GM12878 (cell line): ENCODE measurements at regions not wholly inside any gene's neighbourhood (a gene's known extent, or its start where the extent isn't known, plus 50 kb on each side); places are given as distances from the start of the nearest gene placed in this dataset.

ENCODE experiments used
- ATAC-seq: fragments of 200-7000 bp; cut with Tn5 transposase; 3 replicates; pipeline ENCODE4 v1.9.1; 2020; ENCODE audit warnings: mild to moderate bottlenecking, moderate library complexity
- BruUV-seq: library from RNA; stranded (reverse); fragments of 400-500 nt; replicated peaks from 2 replicates; lab custom pipeline; 2021; lab: Mats Ljungman, UMichigan
- CTCF ChIA-PET: fragments of 300-600 bp; sonication (Branson Sonifier 250); formaldehyde crosslinking; extraction: SDS; loops from one replicate; lab custom pipeline; 2021; ENCODE audit warnings: inconsistent platforms; lab: Yijun Ruan, JAX
- POLR2A ChIA-PET: fragments of 350-600 bp; formaldehyde crosslinking; extraction: SDS; loops from one replicate; lab custom pipeline; 2021; ENCODE audit warnings: inconsistent platforms; lab: Charles Lee
- RAD21 ChIA-PET: fragments of 300-600 bp; sonication (Branson Sonifier 250); formaldehyde crosslinking; loops from one replicate; lab custom pipeline; 2023; ENCODE audit warnings: antibody characterized with exemption; ENCODE audit not compliant: unreplicated experiment; lab: Charles Lee
- SMC1A ChIA-PET: fragments of 300-600 bp; sonication (Branson Sonifier 250); formaldehyde crosslinking; loops from one replicate; lab custom pipeline; 2023; ENCODE audit not compliant: unreplicated experiment, uncharacterized antibody; lab: Charles Lee
- DNase-seq: peaks from one replicate; pipeline ENCODE4 v3.0.0-alpha.2; 2011; ENCODE audit warnings: low read depth, low spot score
- FAIRE-seq: peaks from 3 replicates; lab custom pipeline; 2011; peaks lifted over from hg19 to GRCh38; lab: Jason Lieb, UNC
- H2AFZ ChIP-seq: 2 replicates; pipeline ENCODE4 v1.6.0; 2011; ENCODE audit warnings: low read depth, low read length, control low read depth; ENCODE audit not compliant: control insufficient read depth
- H3K27ac ChIP-seq: 2 replicates; pipeline ENCODE4 v1.5.1; 2011; ENCODE audit warnings: control low read depth; ENCODE audit not compliant: control insufficient read depth, insufficient read depth
- H3K27me3 ChIP-seq, 2 experiments: replicated peaks in 1 of 2; 2 replicates each; pipeline versions ENCODE4 v1.6.0 to v1.6.1; 2011; ENCODE audit warnings: low read length in 1 of 2; ENCODE audit not compliant: control insufficient read depth in 2 of 2, insufficient read depth in 2 of 2
- H3K36me3 ChIP-seq, 2 experiments: 2 replicates each; pipeline ENCODE4 v1.5.1; 2011; ENCODE audit warnings: low read length in 1 of 2; ENCODE audit not compliant: control insufficient read depth in 2 of 2, insufficient read depth in 2 of 2
- H3K4me1 ChIP-seq: 2 replicates; pipeline ENCODE4 v1.6.1; 2011; ENCODE audit warnings: mild to moderate bottlenecking, low read length, moderate library complexity, mixed read lengths; ENCODE audit not compliant: control insufficient read depth, insufficient read depth
- H3K4me2 ChIP-seq: 2 replicates; pipeline ENCODE4 v1.6.0; 2011; ENCODE audit warnings: control low read depth; ENCODE audit not compliant: control insufficient read depth, insufficient read depth
- H3K4me3 ChIP-seq: fragments of 200-600 bp; sonication (generic); 2 replicates; pipeline ENCODE4 v1.5.1; 2016
- H3K79me2 ChIP-seq: 2 replicates; pipeline ENCODE4 v1.6.0; 2011; ENCODE audit warnings: low read length; ENCODE audit not compliant: control insufficient read depth, insufficient read depth
- H3K9ac ChIP-seq: 2 replicates; pipeline ENCODE4 v1.8.0; 2011; ENCODE audit warnings: low read length, control low read depth, mixed read lengths; ENCODE audit not compliant: control insufficient read depth, insufficient read depth
- H3K9me3 ChIP-seq: replicated peaks from 3 replicates; pipeline ENCODE4 v1.5.1; 2011; ENCODE audit warnings: mild to moderate bottlenecking, low read length; ENCODE audit not compliant: control insufficient read depth, insufficient read depth
- H4K20me1 ChIP-seq: 2 replicates; pipeline ENCODE4 v1.6.0; 2011; ENCODE audit not compliant: control insufficient read depth, insufficient read depth
- EZH2 ChIP-seq: IDR thresholded peaks from 2 replicates; pipeline ENCODE4 v1.6.1; 2012; ENCODE audit warnings: low read depth, mild to moderate bottlenecking, control low read depth, inconsistent platforms, low read length, borderline replicate concordance; ENCODE audit not compliant: control insufficient read depth
- HDGF ChIP-seq: fragments of 450-650 bp; IDR thresholded peaks from 2 replicates; pipeline ENCODE4 v1.6.1; 2016; ENCODE audit warnings: antibody characterized with exemption
- MTA3 ChIP-seq: IDR thresholded peaks from 2 replicates; pipeline ENCODE4 v1.6.1; 2012; ENCODE audit warnings: low read length, inconsistent platforms, borderline replicate concordance
- NR2C1 ChIP-seq: fragments of 450-650 bp; IDR thresholded peaks from 2 replicates; pipeline ENCODE4 v1.6.1; 2017; ENCODE audit warnings: antibody characterized with exemption, mild to moderate bottlenecking, moderate library complexity
- POLR2AphosphoS5 ChIP-seq: IDR thresholded peaks from 2 replicates; pipeline ENCODE4 v1.6.1; 2011; ENCODE audit warnings: mild to moderate bottlenecking, low read length, inconsistent platforms
- RAD21 ChIP-seq: IDR thresholded peaks from 2 replicates; pipeline ENCODE4 v1.6.1; 2011; ENCODE audit warnings: mild to moderate bottlenecking, low read depth, low read length, moderate library complexity; ENCODE audit not compliant: insufficient read depth
- RELA ChIP-seq: fragments of 450-650 bp; IDR thresholded peaks from 2 replicates; pipeline ENCODE4 v1.8.0; 2014; ENCODE audit warnings: borderline replicate concordance; ENCODE audit not compliant: partially characterized antibody
- SRF ChIP-seq, 2 experiments: IDR thresholded peaks; 2 replicates each; pipeline ENCODE4 v1.6.1; 2011; ENCODE audit warnings: low read depth in 2 of 2, low read length in 2 of 2, mild to moderate bottlenecking in 1 of 2, moderate library complexity in 1 of 2
- SUZ12 ChIP-seq: fragments of 200-600 bp; sonication (generic); IDR thresholded peaks from one replicate; pipeline ENCODE4 v1.6.1; 2018; ENCODE audit warnings: antibody characterized with exemption, mild to moderate bottlenecking; ENCODE audit not compliant: unreplicated experiment
- ZSCAN29 ChIP-seq: fragments of 450-650 bp; IDR thresholded peaks from 2 replicates; pipeline ENCODE4 v1.6.1; 2017; ENCODE audit warnings: mild to moderate bottlenecking, moderate library complexity
- WGBS: methylation state at CpG from one replicate; pipeline ENCODE4 v1.1.6; 2016; ENCODE audit warnings: low lambda C conversion rate; ENCODE audit not compliant: insufficient replicate concordance, insufficient coverage; ENCODE audit errors: missing lambda C conversion rate; 5-methylcytosine and 5-hydroxymethylcytosine counted together
- in situ Hi-C: fragments of 300-500 bp; cut with MboI; formaldehyde crosslinking; loops from 9 replicates; pipeline ENCODE4 v1.14.3; 2018; ENCODE audit warnings: mixed read lengths
- intact Hi-C: fragments of 100-400 bp; cut with micrococcal nuclease; formaldehyde crosslinking; loops from one replicate; pipeline ENCODE4 v1.14.2; 2022; ENCODE audit not compliant: unreplicated experiment
- TF ChIP-seq, protein P1 (sequence below): fragments of 450-650 bp; IDR thresholded peaks from 2 replicates; pipeline ENCODE4 v1.6.1; 2017; ENCODE audit warnings: mild to moderate bottlenecking, moderate library complexity
- TF ChIP-seq, protein P2 (sequence below): IDR thresholded peaks from 2 replicates; pipeline ENCODE4 v1.6.1; 2011; ENCODE audit warnings: borderline replicate concordance, low read depth, mild to moderate bottlenecking, moderate library complexity, mixed read lengths, low read length; ENCODE audit not compliant: insufficient read depth; ENCODE audit errors: extremely low read length
- TF ChIP-seq, protein P3 (sequence below): fragments of 450-650 bp; IDR thresholded peaks from 2 replicates; pipeline ENCODE4 v1.6.1; 2018; ENCODE audit warnings: borderline replicate concordance, mild to moderate bottlenecking; ENCODE audit not compliant: partially characterized antibody

DNA sequence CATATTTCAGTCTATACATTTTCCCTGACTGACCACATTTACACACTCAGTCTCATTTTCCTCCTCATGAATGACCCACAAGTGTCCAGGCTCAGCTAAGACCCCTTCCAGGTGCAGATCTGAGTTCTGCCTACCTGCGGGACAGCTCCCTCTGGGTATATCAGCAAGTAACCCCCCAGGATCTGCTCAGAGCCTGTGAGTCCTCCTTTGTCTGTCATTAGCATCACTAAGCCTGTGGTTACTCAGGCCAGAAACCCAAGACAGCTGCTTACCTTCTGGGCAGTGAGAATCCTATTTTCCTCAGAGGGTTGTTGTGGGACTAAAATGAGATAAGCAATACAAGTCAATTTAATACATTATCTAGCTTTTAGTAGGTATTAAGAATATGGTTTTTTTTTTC, 487.6 kb upstream of the BOD1L1 start (continued):
- TF ChIP-seq, protein P1, sequence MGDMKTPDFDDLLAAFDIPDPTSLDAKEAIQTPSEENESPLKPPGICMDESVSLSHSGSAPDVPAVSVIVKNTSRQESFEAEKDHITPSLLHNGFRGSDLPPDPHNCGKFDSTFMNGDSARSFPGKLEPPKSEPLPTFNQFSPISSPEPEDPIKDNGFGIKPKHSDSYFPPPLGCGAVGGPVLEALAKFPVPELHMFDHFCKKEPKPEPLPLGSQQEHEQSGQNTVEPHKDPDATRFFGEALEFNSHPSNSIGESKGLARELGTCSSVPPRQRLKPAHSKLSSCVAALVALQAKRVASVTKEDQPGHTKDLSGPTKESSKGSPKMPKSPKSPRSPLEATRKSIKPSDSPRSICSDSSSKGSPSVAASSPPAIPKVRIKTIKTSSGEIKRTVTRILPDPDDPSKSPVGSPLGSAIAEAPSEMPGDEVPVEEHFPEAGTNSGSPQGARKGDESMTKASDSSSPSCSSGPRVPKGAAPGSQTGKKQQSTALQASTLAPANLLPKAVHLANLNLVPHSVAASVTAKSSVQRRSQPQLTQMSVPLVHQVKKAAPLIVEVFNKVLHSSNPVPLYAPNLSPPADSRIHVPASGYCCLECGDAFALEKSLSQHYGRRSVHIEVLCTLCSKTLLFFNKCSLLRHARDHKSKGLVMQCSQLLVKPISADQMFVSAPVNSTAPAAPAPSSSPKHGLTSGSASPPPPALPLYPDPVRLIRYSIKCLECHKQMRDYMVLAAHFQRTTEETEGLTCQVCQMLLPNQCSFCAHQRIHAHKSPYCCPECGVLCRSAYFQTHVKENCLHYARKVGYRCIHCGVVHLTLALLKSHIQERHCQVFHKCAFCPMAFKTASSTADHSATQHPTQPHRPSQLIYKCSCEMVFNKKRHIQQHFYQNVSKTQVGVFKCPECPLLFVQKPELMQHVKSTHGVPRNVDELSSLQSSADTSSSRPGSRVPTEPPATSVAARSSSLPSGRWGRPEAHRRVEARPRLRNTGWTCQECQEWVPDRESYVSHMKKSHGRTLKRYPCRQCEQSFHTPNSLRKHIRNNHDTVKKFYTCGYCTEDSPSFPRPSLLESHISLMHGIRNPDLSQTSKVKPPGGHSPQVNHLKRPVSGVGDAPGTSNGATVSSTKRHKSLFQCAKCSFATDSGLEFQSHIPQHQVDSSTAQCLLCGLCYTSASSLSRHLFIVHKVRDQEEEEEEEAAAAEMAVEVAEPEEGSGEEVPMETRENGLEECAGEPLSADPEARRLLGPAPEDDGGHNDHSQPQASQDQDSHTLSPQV, result no peak
- TF ChIP-seq RAD21 (no peak), MTA3 (no peak), RELA (no peak), EZH2 (no peak)
- TF ChIP-seq, protein P2, sequence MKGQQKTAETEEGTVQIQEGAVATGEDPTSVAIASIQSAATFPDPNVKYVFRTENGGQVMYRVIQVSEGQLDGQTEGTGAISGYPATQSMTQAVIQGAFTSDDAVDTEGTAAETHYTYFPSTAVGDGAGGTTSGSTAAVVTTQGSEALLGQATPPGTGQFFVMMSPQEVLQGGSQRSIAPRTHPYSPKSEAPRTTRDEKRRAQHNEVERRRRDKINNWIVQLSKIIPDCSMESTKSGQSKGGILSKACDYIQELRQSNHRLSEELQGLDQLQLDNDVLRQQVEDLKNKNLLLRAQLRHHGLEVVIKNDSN, result no peak

DNA sequence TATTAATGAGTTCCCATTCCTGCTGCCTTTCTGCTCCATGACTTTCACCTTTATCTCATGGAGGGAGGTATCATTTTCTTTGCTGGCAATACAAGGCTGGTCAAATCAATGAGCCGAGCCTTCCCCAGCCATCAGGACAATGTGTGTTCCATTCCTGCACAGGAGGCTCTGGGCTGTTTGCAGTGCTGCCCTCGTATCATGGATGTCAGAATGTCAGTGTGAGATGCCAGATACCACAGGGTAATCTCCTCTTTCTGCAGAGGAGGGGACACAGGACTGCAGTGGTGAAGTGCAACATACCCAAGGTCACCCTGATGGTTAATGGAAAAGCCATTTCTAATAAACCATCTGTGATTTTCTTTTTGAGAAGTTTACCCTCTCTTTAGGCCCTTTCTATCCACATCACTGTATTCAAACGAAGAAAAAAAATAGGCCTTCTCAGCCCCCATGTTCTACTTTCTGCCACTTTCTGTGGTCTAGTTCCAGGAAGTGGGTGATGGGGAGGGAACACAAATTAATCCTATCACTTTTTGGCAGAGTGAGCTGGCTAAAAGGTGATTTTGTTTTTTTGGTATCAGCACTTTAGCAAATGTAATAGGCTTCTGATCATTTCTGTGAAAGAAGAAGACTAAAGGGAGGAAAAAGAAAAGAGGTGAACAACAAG, 490.2 kb upstream of the BOD1L1 start:
- Histone ChIP-seq H3K79me2 (no peaks in the 10 kb centered on the region), H3K9me3 (no peaks in the 10 kb centered on the region; the same call in 2 of the 3 replicates), H3K27me3 (no peaks in the 10 kb centered on the region), H3K36me3 (no peaks in the 10 kb centered on the region), H3K4me2 (no peak overlapping the region), H3K4me1 (no peaks in the 10 kb centered on the region), H3K9ac (no peak overlapping the region), H3K27ac (no peak overlapping the region), H2AFZ (no peak overlapping the region), H3K4me3 (no peak overlapping the region), H4K20me1 (no peaks in the 10 kb centered on the region)
- peak; percentile 7 for DNase-seq
- FAIRE-seq, result no peak
- in situ Hi-C loops (no loop called here), intact Hi-C loops (no loop called here)
- ATAC-seq, result no peak; the same call in 2 of the 3 replicates
- ChIA-PET POLR2A (no interaction called here), SMC1A (no interaction called here), RAD21 (no interaction called here), CTCF (no interaction called here)
- WGBS, result 16% methylated on average over 3 of the region's 3 CpGs
- no TSS peak for BruUV-seq
- TF ChIP-seq HDGF (no peak), SUZ12 (no peak), ZSCAN29 (no peak), POLR2AphosphoS5 (no peak), NR2C1 (no peak), SRF (IDR thresholded peaks at IDR 0.05; ENCODE audit: low read depth in 2 of 2, low read length in 2 of 2) (no peak)
- TF ChIP-seq, protein P3, sequence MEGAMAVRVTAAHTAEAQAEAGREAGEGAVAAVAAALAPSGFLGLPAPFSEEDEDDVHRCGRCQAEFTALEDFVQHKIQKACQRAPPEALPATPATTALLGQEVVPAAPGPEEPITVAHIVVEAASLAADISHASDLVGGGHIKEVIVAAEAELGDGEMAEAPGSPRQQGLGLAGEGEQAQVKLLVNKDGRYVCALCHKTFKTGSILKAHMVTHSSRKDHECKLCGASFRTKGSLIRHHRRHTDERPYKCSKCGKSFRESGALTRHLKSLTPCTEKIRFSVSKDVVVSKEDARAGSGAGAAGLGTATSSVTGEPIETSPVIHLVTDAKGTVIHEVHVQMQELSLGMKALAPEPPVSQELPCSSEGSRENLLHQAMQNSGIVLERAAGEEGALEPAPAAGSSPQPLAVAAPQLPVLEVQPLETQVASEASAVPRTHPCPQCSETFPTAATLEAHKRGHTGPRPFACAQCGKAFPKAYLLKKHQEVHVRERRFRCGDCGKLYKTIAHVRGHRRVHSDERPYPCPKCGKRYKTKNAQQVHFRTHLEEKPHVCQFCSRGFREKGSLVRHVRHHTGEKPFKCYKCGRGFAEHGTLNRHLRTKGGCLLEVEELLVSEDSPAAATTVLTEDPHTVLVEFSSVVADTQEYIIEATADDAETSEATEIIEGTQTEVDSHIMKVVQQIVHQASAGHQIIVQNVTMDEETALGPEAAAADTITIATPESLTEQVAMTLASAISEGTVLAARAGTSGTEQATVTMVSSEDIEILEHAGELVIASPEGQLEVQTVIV, result no peak
